Activated CD8-positive, alpha-beta memory T cell treated with anti-CD3 and anti-CD28 coated beads for 1 hour (primary cell): ENCODE measurements at regions not wholly inside any gene's neighbourhood (a gene's known extent, or its start where the extent isn't known, plus 50 kb on each side); places are given as distances from the start of the nearest gene placed in this dataset.

ENCODE experiments used
- DNase-seq, 2 donors: peaks; one replicate each; pipeline ENCODE4 v3.0.0-alpha.2; 2020; ENCODE audit warnings: low read depth in 1 of 2; ENCODE audit errors: extremely low read depth in 1 of 2

DNA sequence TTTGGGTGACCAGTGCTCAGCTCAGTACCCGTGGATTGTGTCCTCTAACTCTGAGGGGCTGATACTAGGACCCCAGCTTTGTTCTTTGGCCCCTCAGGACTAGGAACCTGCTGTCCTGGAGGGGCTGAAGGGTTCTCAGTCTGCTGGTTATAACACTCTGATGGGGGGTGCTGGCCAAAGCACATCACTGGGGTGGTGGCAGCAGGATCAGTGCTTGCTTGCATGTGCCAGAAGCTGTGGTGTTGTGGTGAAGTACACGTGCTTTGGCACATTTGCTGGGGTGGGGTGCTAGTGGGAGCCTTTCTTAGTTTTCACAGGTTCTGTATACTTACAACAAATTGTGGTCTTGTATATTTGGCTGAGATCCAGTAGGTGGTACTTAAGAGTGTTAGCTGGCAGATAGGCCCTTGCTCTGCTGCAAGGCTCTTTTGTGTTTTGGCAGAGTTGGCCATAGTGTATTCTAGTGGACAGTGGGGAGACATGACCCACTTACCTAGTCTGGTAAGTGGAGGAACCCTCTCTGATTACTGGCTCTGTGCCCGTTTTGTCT, 344.3 kb downstream of the EDEM1 start:
- no peak for DNase-seq

- DNase-seq = no peak
Measured at GRCh38 chr3:5540532-5540931, 353.0 kb downstream of the EDEM1 start.

- no peak for DNase-seq
Measured at GRCh38 chr3:5542472-5542871, 355.0 kb downstream of the EDEM1 start.

DNA sequence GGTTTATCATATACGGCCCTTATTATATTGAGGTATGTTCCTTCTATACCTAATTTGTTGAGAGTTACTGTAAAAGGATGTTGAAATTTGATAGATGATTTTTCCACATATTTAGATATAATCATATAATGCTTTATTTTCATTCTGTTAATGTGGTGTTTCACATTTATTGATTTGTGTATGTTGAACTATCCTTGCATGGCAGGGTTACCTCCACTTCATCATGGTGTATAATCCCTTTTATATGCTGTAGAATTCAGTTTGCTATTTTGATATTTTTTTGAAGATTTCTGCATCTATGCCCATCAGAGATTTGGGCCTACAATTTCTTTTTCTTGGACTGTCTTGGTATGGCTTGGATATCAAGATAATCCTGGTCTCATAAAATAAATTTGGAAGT, 355.5 kb downstream of the EDEM1 start:
- no peak for DNase-seq

GRCh38 chr3:5545719-5546118, 358.2 kb downstream of the EDEM1 start:
- DNase-seq = no peak

- no peak for DNase-seq
Measured at GRCh38 chr3:5553203-5553602, 365.7 kb downstream of the EDEM1 start.

GRCh38 chr3:5554245-5554747, 366.8 kb downstream of the EDEM1 start:
- no peak for DNase-seq

GRCh38 chr3:5560199-5560598, 372.7 kb downstream of the EDEM1 start:
- no peak for DNase-seq

DNA sequence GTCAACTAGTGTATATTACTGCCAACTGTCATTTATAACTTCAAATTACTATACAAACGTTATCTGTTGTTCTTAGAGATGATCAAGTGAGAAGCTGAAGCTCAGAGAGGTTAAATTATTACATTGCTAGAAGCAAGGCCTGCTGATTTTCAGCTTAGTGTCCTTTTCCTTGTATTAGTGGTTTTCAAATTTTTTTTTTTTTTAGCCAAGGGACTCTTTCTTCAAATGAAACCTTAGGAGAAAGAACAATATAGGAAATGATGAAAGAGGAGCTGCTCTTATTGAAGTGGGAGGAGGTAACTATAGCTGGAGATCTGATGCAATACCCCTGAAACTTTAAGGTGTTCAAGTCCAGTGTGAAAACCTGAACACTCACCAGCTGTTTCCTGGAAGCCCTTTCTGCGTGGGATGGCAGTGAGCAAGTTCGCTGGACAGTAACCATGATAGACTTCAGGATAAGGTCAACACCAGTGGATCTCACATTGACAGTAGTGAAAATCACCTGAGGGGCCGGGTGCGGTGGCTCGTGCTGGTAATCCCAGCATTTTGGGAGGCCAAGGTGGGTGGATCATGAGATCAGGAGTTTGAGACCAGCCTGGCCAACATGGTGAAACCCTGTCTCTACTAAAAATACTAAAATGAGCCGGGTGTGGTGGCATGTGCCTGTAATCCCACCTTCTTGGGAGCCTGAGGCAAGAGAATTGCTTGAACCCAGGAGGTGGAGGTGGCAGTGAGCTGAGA, 376.2 kb downstream of the EDEM1 start:
- DNase-seq = no peak

DNA sequence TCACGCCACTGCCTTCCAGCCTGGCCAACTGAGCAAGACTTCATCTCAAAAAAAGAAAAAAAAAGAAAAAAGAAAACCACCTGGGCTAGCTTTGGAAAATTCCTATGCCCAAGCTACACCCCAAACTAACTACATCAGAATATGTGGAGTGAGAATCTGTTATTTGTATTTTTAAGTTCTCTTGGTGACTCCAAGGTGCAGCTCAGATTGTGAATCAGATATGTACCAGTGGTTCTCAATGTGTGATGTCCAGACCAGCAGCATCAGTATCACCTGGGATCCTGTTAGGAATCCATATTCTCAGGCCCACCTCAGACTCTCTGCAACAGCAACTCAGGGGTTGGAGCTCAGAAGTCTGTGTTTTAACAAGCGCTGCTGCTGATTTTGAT, 376.8 kb downstream of the EDEM1 start:
- DNase-seq = no peak

- DNase-seq = no peak
Measured at GRCh38 chr3:5565026-5565425, 377.5 kb downstream of the EDEM1 start.

DNA sequence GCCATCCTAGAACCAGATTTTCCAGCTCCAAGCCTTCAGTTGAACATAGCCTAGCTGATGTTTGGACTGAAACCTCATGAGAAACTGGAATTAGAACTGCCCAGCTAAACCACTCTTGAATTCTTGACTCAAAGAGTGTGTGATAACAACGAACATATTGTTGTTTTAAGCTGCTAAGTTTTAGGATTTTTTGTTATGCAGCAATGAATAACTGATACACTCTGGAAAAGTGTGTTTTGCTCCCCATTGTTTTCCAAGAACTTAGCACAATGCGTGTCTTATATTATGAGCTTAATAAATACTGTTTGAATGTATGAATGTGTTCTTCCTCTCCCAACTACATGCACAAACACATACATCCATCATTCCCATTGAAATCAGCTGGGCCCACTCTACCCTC, 379.6 kb downstream of the EDEM1 start:
- DNase-seq = no peak

DNA sequence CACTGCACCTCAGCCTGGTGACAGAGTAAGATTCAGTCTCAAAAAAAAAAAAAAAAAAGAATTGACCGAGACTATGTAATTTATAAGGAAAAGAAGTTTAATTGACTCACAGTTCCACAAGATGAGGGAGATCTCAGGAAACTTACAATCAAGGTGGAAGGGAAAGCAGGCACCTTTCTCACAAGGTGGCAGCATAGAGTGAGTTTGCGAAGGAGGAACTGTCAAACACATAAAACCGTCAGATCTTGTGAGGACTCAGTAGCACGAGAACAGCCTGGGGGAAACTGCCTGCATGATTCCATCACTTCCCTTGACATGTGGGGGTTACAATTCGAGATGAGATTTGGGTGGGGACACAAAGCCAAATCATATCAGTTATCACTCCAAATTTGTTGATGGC, 380.9 kb downstream of the EDEM1 start:
- no peak for DNase-seq

- DNase-seq = no peak
Measured at GRCh38 chr3:5569152-5569551, 381.6 kb downstream of the EDEM1 start.

- DNase-seq = no peak
Measured at GRCh38 chr3:5572168-5572567, 384.7 kb downstream of the EDEM1 start.

DNA sequence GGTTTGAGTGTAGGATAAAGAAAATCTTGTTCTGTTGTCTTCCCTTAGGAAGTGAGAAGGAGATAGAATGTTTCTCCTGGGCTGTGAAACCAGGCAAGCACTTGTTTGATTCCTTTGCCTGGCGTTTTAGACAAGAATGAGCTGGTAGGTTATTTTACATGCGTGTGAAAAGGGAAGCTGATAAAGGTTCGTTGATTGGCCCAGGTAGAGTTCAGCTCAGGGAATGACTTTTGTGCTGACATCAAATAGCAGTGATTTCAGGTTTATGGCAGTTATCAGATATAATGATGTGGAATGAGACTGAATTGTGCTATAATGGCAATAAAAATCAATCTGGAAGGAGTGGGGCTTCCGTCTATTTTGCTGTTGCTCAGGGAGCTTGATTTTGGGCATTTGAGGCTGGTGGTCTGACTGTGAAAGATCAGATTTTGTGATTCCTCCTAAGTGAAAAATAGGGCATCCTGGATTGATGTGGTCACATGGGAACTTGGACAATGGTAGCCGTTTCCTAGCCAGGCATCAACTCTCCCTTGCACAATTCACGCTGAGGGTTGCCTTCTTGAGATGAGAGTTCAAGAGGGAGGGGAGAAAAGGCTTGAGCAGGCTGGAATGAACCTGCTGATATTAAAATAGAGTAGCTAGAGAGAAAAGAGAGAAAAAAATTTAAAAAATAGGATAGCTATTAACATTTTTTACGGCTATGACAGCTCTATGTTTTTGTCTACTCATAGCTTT, 388.9 kb downstream of the EDEM1 start:
- DNase-seq = no peak

- DNase-seq = no peak
Measured at GRCh38 chr3:5579139-5579602, 391.7 kb downstream of the EDEM1 start.

DNA sequence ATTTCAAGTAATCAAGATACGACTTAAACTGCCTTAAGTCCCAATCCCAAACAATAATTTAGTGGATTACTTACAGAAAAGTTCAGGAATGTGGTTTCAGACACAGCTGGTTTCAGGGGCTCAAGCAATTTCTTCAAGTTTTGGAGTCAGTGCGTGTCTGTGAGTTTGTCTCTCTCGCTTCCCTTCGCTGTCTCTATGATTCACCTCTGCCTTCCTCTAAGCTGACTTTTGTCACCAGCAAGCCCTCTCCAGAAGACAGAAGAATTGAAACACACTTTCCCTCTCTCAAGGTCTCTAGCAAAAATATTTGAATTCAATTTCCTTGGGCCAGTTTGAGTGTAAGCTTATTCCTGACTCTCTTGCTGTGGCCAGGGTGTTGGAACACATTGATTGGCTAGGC, 392.4 kb downstream of the EDEM1 start:
- DNase-seq = no peak

- no peak for DNase-seq
Measured at GRCh38 chr3:5580826-5581225, 393.3 kb downstream of the EDEM1 start.

- no peak for DNase-seq
Measured at GRCh38 chr3:5581743-5582142, 394.2 kb downstream of the EDEM1 start.

GRCh38 chr3:5583920-5584319, 396.4 kb downstream of the EDEM1 start:
- no peak for DNase-seq

DNA sequence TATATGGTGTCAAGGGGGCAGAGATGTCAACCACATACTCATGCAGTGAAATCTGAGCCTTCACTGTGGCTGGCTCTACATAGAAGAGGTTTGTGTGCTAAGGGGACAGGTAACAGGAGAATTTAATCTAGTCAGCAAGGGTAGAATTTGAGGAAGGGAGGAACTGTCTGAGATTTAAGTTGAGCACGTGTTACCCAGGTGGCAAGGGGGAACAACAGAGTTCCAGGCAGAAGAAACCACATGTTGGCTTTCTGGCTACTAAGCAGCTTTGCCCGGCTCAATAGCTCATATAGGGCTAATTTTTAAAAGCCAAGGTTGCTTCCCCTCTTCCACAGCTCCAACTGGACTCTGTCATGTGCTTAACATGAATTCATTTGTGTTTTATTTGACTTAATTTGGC, 397.6 kb downstream of the EDEM1 start:
- DNase-seq = no peak
